HepG2 (cell line): ENCODE measurements at regions not wholly inside any gene's neighbourhood (a gene's known extent, or its start where the extent isn't known, plus 50 kb on each side); places are given as distances from the start of the nearest gene placed in this dataset.

Source experiments
- ATAC-seq: fragments of 200-7000 bp; cut with Tn5 transposase; 3 replicates; pipeline ENCODE4 v1.9.1; 2020; ENCODE audit warnings: mild to moderate bottlenecking, moderate library complexity
- BruUV-seq: library from RNA; stranded (reverse); fragments of 400-500 nt; replicated peaks from 2 replicates; lab custom pipeline; 2021; lab: Mats Ljungman, UMichigan
- CTCF ChIA-PET: fragments of 300-600 bp; formaldehyde crosslinking; extraction: SDS; loops from one replicate; lab custom pipeline; 2021; ENCODE audit warnings: low total read pairs, inconsistent platforms, low intra/inter-chr PET ratio; lab: Yijun Ruan, JAX
- POLR2A ChIA-PET: fragments of 350-600 bp; sonication (Branson Sonifier 250); formaldehyde crosslinking; loops from one replicate; lab custom pipeline; 2020; ENCODE audit warnings: antibody characterized with exemption, inconsistent platforms; lab: Yijun Ruan, JAX
- DNase-seq: peaks from one replicate; pipeline ENCODE4 v3.0.0-alpha.2; 2015; ENCODE audit warnings: low spot score
- FAIRE-seq: peaks from 3 replicates; lab custom pipeline; 2011; peaks lifted over from hg19 to GRCh38; lab: Jason Lieb, UNC
- H2AFZ ChIP-seq: one replicate; pipeline ENCODE4 v1.6.1; 2011; ENCODE audit warnings: low read length, inconsistent platforms
- H3K27ac ChIP-seq: fragments of 300-600 bp; 3 replicates; pipeline ENCODE4 v1.8.0; 2011; ENCODE audit warnings: mixed run types, mild to moderate bottlenecking, mixed read lengths, low read length, inconsistent platforms; ENCODE audit not compliant: insufficient read depth; ENCODE audit errors: extremely low read length
- H3K27me3 ChIP-seq, 2 experiments: fragments of 200-600 bp in 1 of 2; 2 replicates in 1 of 2; 3 replicates in 1 of 2; pipeline versions ENCODE4 v1.6.0 to v1.8.0; 2011; ENCODE audit warnings: low read length in 2 of 2, mild to moderate bottlenecking in 2 of 2, moderate library complexity in 2 of 2, inconsistent platforms in 1 of 2; ENCODE audit not compliant: insufficient read depth in 2 of 2, control insufficient read depth in 1 of 2
- H3K36me3 ChIP-seq, 2 experiments: fragments of 200-600 bp in 1 of 2; replicated peaks in 1 of 2; 2 replicates in 1 of 2; 3 replicates in 1 of 2; pipeline versions ENCODE4 v1.5.1 to v1.8.0; 2011; ENCODE audit warnings: low read length in 2 of 2, inconsistent platforms in 1 of 2; ENCODE audit not compliant: insufficient read depth in 2 of 2, control insufficient read depth in 1 of 2
- H3K4me1 ChIP-seq: 2 replicates; pipeline ENCODE4 v1.5.1; 2012; ENCODE audit warnings: low read length, inconsistent platforms; ENCODE audit not compliant: insufficient read depth
- H3K4me2 ChIP-seq: 2 replicates; pipeline ENCODE4 v1.6.0; 2011; ENCODE audit warnings: low read depth, low read length, inconsistent platforms
- H3K4me3 ChIP-seq, 3 experiments: fragments of 200-600 bp in 1 of 3; sonication (generic), shearing (Covaris generic) in 1 of 3; replicated peaks in 1 of 3; 2 replicates each; pipeline ENCODE4 v1.5.1; 2011 to 2016; ENCODE audit warnings: low read length in 3 of 3, inconsistent platforms in 2 of 3, low read depth in 2 of 3, mild to moderate bottlenecking in 2 of 3, control low read depth in 1 of 3, mixed read lengths in 1 of 3; ENCODE audit not compliant: insufficient read depth in 1 of 3
- H3K79me2 ChIP-seq: one replicate; pipeline ENCODE4 v1.6.1; 2011; ENCODE audit warnings: low read length, inconsistent platforms; ENCODE audit not compliant: insufficient read depth
- H3K9ac ChIP-seq: 2 replicates; pipeline ENCODE4 v1.6.0; 2011; ENCODE audit warnings: mild to moderate bottlenecking, low read depth, low read length, inconsistent platforms; ENCODE audit not compliant: insufficient read depth
- H3K9me3 ChIP-seq: 2 replicates; pipeline ENCODE4 v1.5.1; 2012; ENCODE audit warnings: mild to moderate bottlenecking, low read length
- H4K20me1 ChIP-seq: 2 replicates; pipeline ENCODE4 v1.6.0; 2011; ENCODE audit warnings: inconsistent platforms, mild to moderate bottlenecking, low read length, moderate library complexity; ENCODE audit not compliant: insufficient read depth
- ATF1 ChIP-seq: IDR thresholded peaks from 2 replicates; pipeline ENCODE4 v1.6.1; 2016; ENCODE audit warnings: mild to moderate bottlenecking, control low read depth
- CEBPB ChIP-seq: IDR thresholded peaks from 2 replicates; pipeline ENCODE4 v1.6.1; 2011; ENCODE audit warnings: low read depth, low read length, improper control_type of control experiment, borderline replicate concordance
- FOXJ3 ChIP-seq: sonication (generic); formaldehyde crosslinking; IDR thresholded peaks from 2 replicates; pipeline ENCODE4 v1.4.0; 2020; ENCODE audit warnings: missing genetic modification reagents, mild to moderate bottlenecking, borderline replicate concordance
- RARA ChIP-seq: IDR thresholded peaks from 2 replicates; pipeline ENCODE4 v1.6.1; 2016; ENCODE audit warnings: missing genetic modification reagents, missing compliant biosample characterization
- TERF1 ChIP-seq: sonication (generic); formaldehyde crosslinking; IDR thresholded peaks from 2 replicates; pipeline ENCODE4 v1.8.0; 2022; ENCODE audit warnings: mild to moderate bottlenecking, missing genetic modification reagents, moderate library complexity
- UBTF ChIP-seq: sonication (generic); formaldehyde crosslinking; IDR thresholded peaks from 2 replicates; pipeline ENCODE4 v1.4.0; 2020; ENCODE audit warnings: mild to moderate bottlenecking, missing genetic modification reagents
- ZBTB1 ChIP-seq: sonication (generic); formaldehyde crosslinking; IDR thresholded peaks from 2 replicates; pipeline ENCODE4 v1.4.0; 2020; ENCODE audit warnings: missing genetic modification reagents, borderline replicate concordance
- ZBTB7B ChIP-seq: sonication (generic); formaldehyde crosslinking; IDR thresholded peaks from 2 replicates; pipeline ENCODE4 v1.4.0; 2020; ENCODE audit warnings: missing genetic modification reagents
- ZIK1 ChIP-seq: sonication (generic); formaldehyde crosslinking; IDR thresholded peaks from 2 replicates; pipeline ENCODE4 v1.5.0; 2020; ENCODE audit warnings: mild to moderate bottlenecking, low read depth, missing genetic modification reagents, borderline replicate concordance
- ZMYM4 ChIP-seq: sonication (generic); formaldehyde crosslinking; IDR thresholded peaks from 2 replicates; pipeline ENCODE4 v1.8.1; 2023; ENCODE audit warnings: mild to moderate bottlenecking, missing genetic modification reagents
- ZNF205 ChIP-seq: IDR thresholded peaks from 2 replicates; pipeline ENCODE4 v1.6.1; 2018; ENCODE audit warnings: missing biosample characterization, missing genetic modification reagents
- ZNF678 ChIP-seq: sonication (generic); formaldehyde crosslinking; IDR thresholded peaks from 2 replicates; pipeline ENCODE4 v1.4.0; 2020; ENCODE audit warnings: mild to moderate bottlenecking, missing genetic modification reagents
- ZSCAN31 ChIP-seq: sonication (generic); formaldehyde crosslinking; IDR thresholded peaks from 2 replicates; pipeline ENCODE4 v1.5.0; 2020; ENCODE audit warnings: low read depth, mild to moderate bottlenecking, missing genetic modification reagents
- in situ Hi-C: cut with HindIII; loops from 2 replicates; pipeline ENCODE4 v1.10.0; 2017; ENCODE audit warnings: low pct_unique_long_range_greater_than_20kb; ENCODE audit not compliant: extremely low pct_ligation_motif_present
- intact Hi-C: fragments of 100-400 bp; cut with micrococcal nuclease; formaldehyde crosslinking; loops from one replicate; pipeline ENCODE4 v1.10.0; 2022; ENCODE audit not compliant: unreplicated experiment
- TF ChIP-seq, protein P1 (sequence below): IDR thresholded peaks from 2 replicates; pipeline ENCODE4 v1.6.1; 2016; ENCODE audit warnings: missing genetic modification reagents, missing compliant biosample characterization
- TF ChIP-seq, protein P2 (sequence below): sonication (generic); formaldehyde crosslinking; IDR thresholded peaks from 2 replicates; pipeline ENCODE4 v1.5.1; 2020; ENCODE audit warnings: mild to moderate bottlenecking, missing genetic modification reagents, moderate library complexity
- TF ChIP-seq, protein P3 (sequence below): sonication (generic); formaldehyde crosslinking; IDR thresholded peaks from 2 replicates; pipeline ENCODE4 v1.8.0; 2022; ENCODE audit warnings: low read depth, missing genetic modification reagents

DNA sequence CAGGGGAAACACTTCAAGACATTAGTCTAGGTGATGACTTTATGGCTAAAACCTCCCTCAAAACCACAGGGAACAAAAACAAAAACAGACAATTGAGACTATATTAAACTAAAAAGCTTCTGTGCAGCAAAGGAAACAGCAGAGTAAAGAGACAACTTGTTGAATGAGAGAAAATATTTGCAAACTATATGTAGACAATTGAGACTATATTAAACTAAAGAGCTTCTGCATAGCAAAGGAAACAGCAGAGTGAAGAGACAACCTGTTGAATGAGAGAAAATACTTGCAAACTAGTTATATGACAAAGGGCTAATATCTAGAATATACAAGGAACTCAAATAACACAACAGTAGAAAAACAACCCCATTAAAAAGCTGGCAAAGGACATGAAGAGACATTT is 136.4 kb downstream of the IBTK start:
- FAIRE-seq (no peak), DNase-seq (no peak), ATAC-seq (no peak)
- no peaks in the 10 kb centered on the region for H3K36me3 ChIP-seq
- no peaks in the 10 kb centered on the region for H3K27me3 ChIP-seq
- TF ChIP-seq, protein P1, sequence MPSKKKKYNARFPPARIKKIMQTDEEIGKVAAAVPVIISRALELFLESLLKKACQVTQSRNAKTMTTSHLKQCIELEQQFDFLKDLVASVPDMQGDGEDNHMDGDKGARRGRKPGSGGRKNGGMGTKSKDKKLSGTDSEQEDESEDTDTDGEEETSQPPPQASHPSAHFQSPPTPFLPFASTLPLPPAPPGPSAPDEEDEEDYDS (CRISPR knock-in tag), result no peak
- TF ChIP-seq CEBPB, result no peak
- TF ChIP-seq ZIK1 (CRISPR knock-in tag), result no peak
- TF ChIP-seq ZMYM4, result no peak
- TF ChIP-seq FOXJ3 (CRISPR knock-in tag), result no peak
- no peak for TF ChIP-seq TERF1 (CRISPR knock-in tag)
- TF ChIP-seq ZBTB1 (CRISPR knock-in tag), result no peak
- TF ChIP-seq UBTF (CRISPR knock-in tag), result no peak
- no peak for TF ChIP-seq ZNF205 (CRISPR knock-in tag)
- TF ChIP-seq ZSCAN31, result no peak
- TF ChIP-seq, protein P2, sequence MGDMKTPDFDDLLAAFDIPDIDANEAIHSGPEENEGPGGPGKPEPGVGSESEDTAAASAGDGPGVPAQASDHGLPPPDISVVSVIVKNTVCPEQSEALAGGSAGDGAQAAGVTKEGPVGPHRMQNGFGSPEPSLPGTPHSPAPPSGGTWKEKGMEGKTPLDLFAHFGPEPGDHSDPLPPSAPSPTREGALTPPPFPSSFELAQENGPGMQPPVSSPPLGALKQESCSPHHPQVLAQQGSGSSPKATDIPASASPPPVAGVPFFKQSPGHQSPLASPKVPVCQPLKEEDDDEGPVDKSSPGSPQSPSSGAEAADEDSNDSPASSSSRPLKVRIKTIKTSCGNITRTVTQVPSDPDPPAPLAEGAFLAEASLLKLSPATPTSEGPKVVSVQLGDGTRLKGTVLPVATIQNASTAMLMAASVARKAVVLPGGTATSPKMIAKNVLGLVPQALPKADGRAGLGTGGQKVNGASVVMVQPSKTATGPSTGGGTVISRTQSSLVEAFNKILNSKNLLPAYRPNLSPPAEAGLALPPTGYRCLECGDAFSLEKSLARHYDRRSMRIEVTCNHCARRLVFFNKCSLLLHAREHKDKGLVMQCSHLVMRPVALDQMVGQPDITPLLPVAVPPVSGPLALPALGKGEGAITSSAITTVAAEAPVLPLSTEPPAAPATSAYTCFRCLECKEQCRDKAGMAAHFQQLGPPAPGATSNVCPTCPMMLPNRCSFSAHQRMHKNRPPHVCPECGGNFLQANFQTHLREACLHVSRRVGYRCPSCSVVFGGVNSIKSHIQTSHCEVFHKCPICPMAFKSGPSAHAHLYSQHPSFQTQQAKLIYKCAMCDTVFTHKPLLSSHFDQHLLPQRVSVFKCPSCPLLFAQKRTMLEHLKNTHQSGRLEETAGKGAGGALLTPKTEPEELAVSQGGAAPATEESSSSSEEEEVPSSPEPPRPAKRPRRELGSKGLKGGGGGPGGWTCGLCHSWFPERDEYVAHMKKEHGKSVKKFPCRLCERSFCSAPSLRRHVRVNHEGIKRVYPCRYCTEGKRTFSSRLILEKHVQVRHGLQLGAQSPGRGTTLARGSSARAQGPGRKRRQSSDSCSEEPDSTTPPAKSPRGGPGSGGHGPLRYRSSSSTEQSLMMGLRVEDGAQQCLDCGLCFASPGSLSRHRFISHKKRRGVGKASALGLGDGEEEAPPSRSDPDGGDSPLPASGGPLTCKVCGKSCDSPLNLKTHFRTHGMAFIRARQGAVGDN, result no peak
- no peak for TF ChIP-seq RARA
- TF ChIP-seq, protein P3, sequence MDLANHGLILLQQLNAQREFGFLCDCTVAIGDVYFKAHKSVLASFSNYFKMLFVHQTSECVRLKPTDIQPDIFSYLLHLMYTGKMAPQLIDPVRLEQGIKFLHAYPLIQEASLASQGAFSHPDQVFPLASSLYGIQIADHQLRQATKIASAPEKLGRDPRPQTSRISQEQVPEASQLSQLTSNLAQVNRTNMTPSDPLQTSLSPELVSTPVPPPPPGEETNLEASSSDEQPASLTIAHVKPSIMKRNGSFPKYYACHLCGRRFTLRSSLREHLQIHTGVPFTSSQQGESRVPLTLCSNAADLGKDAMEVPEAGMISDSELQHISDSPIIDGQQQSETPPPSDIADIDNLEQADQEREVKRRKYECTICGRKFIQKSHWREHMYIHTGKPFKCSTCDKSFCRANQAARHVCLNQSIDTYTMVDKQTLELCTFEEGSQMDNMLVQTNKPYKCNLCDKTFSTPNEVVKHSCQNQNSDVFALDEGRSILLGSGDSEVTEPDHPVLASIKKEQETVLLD (CRISPR knock-in tag), result no peak
- TF ChIP-seq ZBTB7B (CRISPR knock-in tag), result no peak
- no peak for TF ChIP-seq ZNF678 (CRISPR knock-in tag)
- no peak for TF ChIP-seq ATF1
- H3K9ac ChIP-seq, result no peak overlapping the region
- H2AFZ ChIP-seq, result no peak overlapping the region
- POLR2A ChIA-PET, result no interaction called here
- H3K4me3 ChIP-seq, result no peak overlapping the region
- H3K4me1 ChIP-seq, result peaks cover 22% of the 10 kb centered on the region
- CTCF ChIA-PET, result no interaction called here
- H3K9me3 ChIP-seq, result peaks cover 21% of the 10 kb centered on the region
- H3K4me2 ChIP-seq, result no peak overlapping the region
- no TSS peak for BruUV-seq
- in situ Hi-C loops, result no loop called here
- no peaks in the 10 kb centered on the region for H3K79me2 ChIP-seq
- intact Hi-C loops, result no loop called here
- no peak overlapping the region for H3K27ac ChIP-seq
- no peaks in the 10 kb centered on the region for H4K20me1 ChIP-seq
